ENCODE measurements at regions not wholly inside any gene's neighbourhood (a gene's known extent, or its start where the extent isn't known, plus 50 kb on each side); places are given as distances from the start of the nearest gene placed in this dataset.

- Histone ChIP-seq H3K27me3 (ENCODE audit: control insufficient read depth in 2 of 2, insufficient read depth in 1 of 2, low read length in 1 of 2) (no peaks in the 10 kb centered on the region), H3K9me3 (ENCODE audit: control insufficient read depth in 2 of 2, insufficient read depth in 1 of 2, low read length in 1 of 2) (no peaks in the 10 kb centered on the region), H3K4me1 (ENCODE audit: control insufficient read depth in 2 of 2, insufficient read depth in 2 of 2, low read length in 2 of 2) (no peaks in the 10 kb centered on the region), H3K36me3 (ENCODE audit: control insufficient read depth in 2 of 2, insufficient read depth in 2 of 2, low read length in 1 of 2) (no peaks in the 10 kb centered on the region), H3K27ac (ENCODE audit: low read depth in 1 of 2, low read length in 1 of 2) (no peak overlapping the region), H3K4me3 (ENCODE audit: low read length in 2 of 2) (no peak overlapping the region)
- DNase-seq (ENCODE audit: low read depth in 6 of 9, low spot score in 9 of 9): no peak
- 97% methylated on average over 2 of the region's 2 CpGs for WGBS
These were observed 794.7 kb downstream of the RAB28 start for GRCh38 chr4:12689457-12689856.

DNA sequence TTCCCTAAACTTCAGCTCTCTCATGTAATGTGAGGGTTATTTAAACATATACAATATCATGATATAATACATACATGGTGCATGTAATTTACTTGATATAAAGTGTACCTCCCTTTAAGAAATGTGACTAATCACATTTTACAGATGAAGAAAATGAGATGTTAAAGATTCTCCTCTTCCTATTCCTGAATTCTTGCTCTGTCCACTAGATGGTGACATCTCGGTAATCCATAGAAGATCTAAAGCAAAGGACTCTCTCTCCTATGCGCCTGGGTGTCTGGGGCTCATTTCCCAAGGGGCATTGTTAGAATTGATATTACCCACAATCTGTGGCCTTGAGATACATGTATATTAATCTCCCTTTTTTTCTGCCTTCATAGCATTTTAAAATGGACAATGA is 804.9 kb downstream of the RAB28 start:
- Histone ChIP-seq H3K36me3 (ENCODE audit: control insufficient read depth in 2 of 2, insufficient read depth in 2 of 2, low read length in 1 of 2) (no peaks in the 10 kb centered on the region), H3K4me3 (ENCODE audit: low read length in 2 of 2) (no peak overlapping the region), H3K27me3 (ENCODE audit: control insufficient read depth in 2 of 2, insufficient read depth in 1 of 2, low read length in 1 of 2) (no peaks in the 10 kb centered on the region), H3K4me1 (ENCODE audit: control insufficient read depth in 2 of 2, insufficient read depth in 2 of 2, low read length in 2 of 2) (no peaks in the 10 kb centered on the region), H3K27ac (ENCODE audit: low read depth in 1 of 2, low read length in 1 of 2) (no peak overlapping the region), H3K9me3 (ENCODE audit: control insufficient read depth in 2 of 2, insufficient read depth in 1 of 2, low read length in 1 of 2) (no peaks in the 10 kb centered on the region)
- no peak for DNase-seq (ENCODE audit: low read depth in 6 of 9, low spot score in 9 of 9)
- 36% methylated on average over 2 of the region's 2 CpGs for WGBS

GRCh38 chr4:12674184-12674583 is 810.0 kb downstream of the RAB28 start:
- Histone ChIP-seq H3K4me1 (ENCODE audit: control insufficient read depth in 2 of 2, insufficient read depth in 2 of 2, low read length in 2 of 2) (no peaks in the 10 kb centered on the region), H3K27me3 (ENCODE audit: control insufficient read depth in 2 of 2, insufficient read depth in 1 of 2, low read length in 1 of 2) (no peaks in the 10 kb centered on the region), H3K36me3 (ENCODE audit: control insufficient read depth in 2 of 2, insufficient read depth in 2 of 2, low read length in 1 of 2) (no peaks in the 10 kb centered on the region), H3K27ac (ENCODE audit: low read depth in 1 of 2, low read length in 1 of 2) (no peak overlapping the region), H3K4me3 (ENCODE audit: low read length in 2 of 2) (no peak overlapping the region), H3K9me3 (ENCODE audit: control insufficient read depth in 2 of 2, insufficient read depth in 1 of 2, low read length in 1 of 2) (peaks cover 0 to 2% of the 10 kb centered on the region in 2 donors)
- no peak for DNase-seq (ENCODE audit: low read depth in 6 of 9, low spot score in 9 of 9)

DNA sequence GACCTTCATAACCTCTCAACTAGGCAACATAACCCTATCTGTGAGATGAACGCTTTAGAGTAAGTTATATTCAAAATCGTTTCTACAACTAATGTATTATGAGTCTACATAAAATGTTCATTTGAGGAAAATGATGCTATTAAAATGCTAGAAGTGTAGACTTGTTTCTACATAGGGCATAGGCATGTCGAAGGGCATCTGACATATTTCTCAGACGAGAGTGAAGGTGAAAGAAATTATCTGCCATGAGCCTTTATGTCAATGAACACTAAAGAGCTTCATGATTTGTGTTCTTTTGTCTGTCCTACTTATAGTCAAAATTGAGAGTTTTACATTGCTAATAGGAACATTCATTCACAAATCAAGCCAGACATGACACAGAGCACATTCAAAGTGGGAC is 811.8 kb downstream of the RAB28 start:
- no peaks in the 10 kb centered on the region for H3K27me3 ChIP-seq (ENCODE audit: control insufficient read depth in 2 of 2, insufficient read depth in 1 of 2, low read length in 1 of 2)
- H3K4me1 ChIP-seq (ENCODE audit: control insufficient read depth in 2 of 2, insufficient read depth in 2 of 2, low read length in 2 of 2): no peaks in the 10 kb centered on the region
- H3K4me3 ChIP-seq (ENCODE audit: low read length in 2 of 2): no peak overlapping the region
- no peak for DNase-seq (ENCODE audit: low read depth in 6 of 9, low spot score in 9 of 9)
- peaks cover 0 to 2% of the 10 kb centered on the region in 2 donors for H3K9me3 ChIP-seq (ENCODE audit: control insufficient read depth in 2 of 2, insufficient read depth in 1 of 2, low read length in 1 of 2)
- no peaks in the 10 kb centered on the region for H3K36me3 ChIP-seq (ENCODE audit: control insufficient read depth in 2 of 2, insufficient read depth in 2 of 2, low read length in 1 of 2)
- H3K27ac ChIP-seq (ENCODE audit: low read depth in 1 of 2, low read length in 1 of 2): no peak overlapping the region
- WGBS: 70% methylated on average over 4 of the region's 4 CpGs

GRCh38 chr4:12658146-12658545 is 826.0 kb downstream of the RAB28 start:
- Histone ChIP-seq H3K4me1 (ENCODE audit: control insufficient read depth in 2 of 2, insufficient read depth in 2 of 2, low read length in 2 of 2) (no peaks in the 10 kb centered on the region), H3K27ac (ENCODE audit: low read depth in 1 of 2, low read length in 1 of 2) (no peak overlapping the region), H3K9me3 (ENCODE audit: control insufficient read depth in 2 of 2, insufficient read depth in 1 of 2, low read length in 1 of 2) (no peaks in the 10 kb centered on the region), H3K36me3 (ENCODE audit: control insufficient read depth in 2 of 2, insufficient read depth in 2 of 2, low read length in 1 of 2) (no peaks in the 10 kb centered on the region), H3K27me3 (ENCODE audit: control insufficient read depth in 2 of 2, insufficient read depth in 1 of 2, low read length in 1 of 2) (no peaks in the 10 kb centered on the region), H3K4me3 (ENCODE audit: low read length in 2 of 2) (no peak overlapping the region)
- 95% methylated on average over 2 of the region's 2 CpGs for WGBS
- DNase-seq (ENCODE audit: low read depth in 6 of 9, low spot score in 9 of 9): no peak

DNA sequence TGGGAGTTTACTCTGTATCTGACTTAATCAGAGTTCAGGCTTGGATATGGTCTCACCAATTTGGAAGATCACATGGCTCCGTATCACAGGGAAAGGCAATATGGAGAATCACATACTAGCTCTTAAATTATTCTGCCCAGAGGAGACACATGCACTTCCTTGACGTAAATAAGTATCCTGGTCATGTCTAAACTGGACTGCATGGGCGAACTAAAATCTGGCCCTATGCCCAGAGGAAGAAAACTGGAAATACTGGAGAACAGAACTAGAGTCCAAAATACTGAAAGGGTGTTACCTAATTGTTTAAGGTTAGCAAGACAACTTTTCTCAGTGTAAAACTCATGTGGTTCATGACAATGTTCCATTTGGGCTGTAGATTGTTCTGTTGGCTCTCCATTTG is 832.3 kb downstream of the RAB28 start:
- Histone ChIP-seq H3K27me3 (ENCODE audit: control insufficient read depth in 2 of 2, insufficient read depth in 1 of 2, low read length in 1 of 2) (no peaks in the 10 kb centered on the region), H3K27ac (ENCODE audit: low read depth in 1 of 2, low read length in 1 of 2) (no peak overlapping the region), H3K9me3 (ENCODE audit: control insufficient read depth in 2 of 2, insufficient read depth in 1 of 2, low read length in 1 of 2) (peaks cover 0 to 6% of the 10 kb centered on the region in 2 donors), H3K36me3 (ENCODE audit: control insufficient read depth in 2 of 2, insufficient read depth in 2 of 2, low read length in 1 of 2) (no peaks in the 10 kb centered on the region), H3K4me1 (ENCODE audit: control insufficient read depth in 2 of 2, insufficient read depth in 2 of 2, low read length in 2 of 2) (no peaks in the 10 kb centered on the region), H3K4me3 (ENCODE audit: low read length in 2 of 2) (no peak overlapping the region)
- DNase-seq (ENCODE audit: low read depth in 6 of 9, low spot score in 9 of 9): no peak
- WGBS: 86% methylated on average over 3 of the region's 3 CpGs

GRCh38 chr4:12645732-12646131 is 838.4 kb downstream of the RAB28 start:
- no peaks in the 10 kb centered on the region for H3K9me3 ChIP-seq (ENCODE audit: control insufficient read depth in 2 of 2, insufficient read depth in 1 of 2, low read length in 1 of 2)
- DNase-seq (ENCODE audit: low read depth in 6 of 9, low spot score in 9 of 9): no peak
- H3K27me3 ChIP-seq (ENCODE audit: control insufficient read depth in 2 of 2, insufficient read depth in 1 of 2, low read length in 1 of 2): no peaks in the 10 kb centered on the region
- no peak overlapping the region for H3K4me3 ChIP-seq (ENCODE audit: low read length in 2 of 2)
- H3K4me1 ChIP-seq (ENCODE audit: control insufficient read depth in 2 of 2, insufficient read depth in 2 of 2, low read length in 2 of 2): no peaks in the 10 kb centered on the region
- no peak overlapping the region for H3K27ac ChIP-seq (ENCODE audit: low read depth in 1 of 2, low read length in 1 of 2)
- no peaks in the 10 kb centered on the region for H3K36me3 ChIP-seq (ENCODE audit: control insufficient read depth in 2 of 2, insufficient read depth in 2 of 2, low read length in 1 of 2)

DNA sequence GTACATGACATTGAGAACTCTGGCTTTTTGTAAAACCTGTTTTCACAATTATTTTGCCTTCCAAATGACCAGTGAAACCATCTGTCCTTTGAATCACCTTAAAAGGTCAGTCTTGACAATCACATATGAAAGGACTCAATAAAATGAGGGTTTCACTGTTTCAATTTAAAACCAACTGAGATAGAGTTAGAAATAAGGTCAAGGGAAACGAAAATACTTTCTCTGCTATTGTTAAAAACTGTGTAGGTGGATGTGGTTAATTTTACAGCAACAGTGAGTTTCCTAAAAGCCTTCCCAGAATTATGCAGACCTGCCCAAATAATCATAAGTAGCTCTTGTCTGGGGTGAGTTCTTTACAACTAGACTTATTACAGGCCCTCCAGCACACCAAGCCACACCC is 839.9 kb downstream of the RAB28 start:
- H3K9me3 ChIP-seq (ENCODE audit: control insufficient read depth in 2 of 2, insufficient read depth in 1 of 2, low read length in 1 of 2): no peaks in the 10 kb centered on the region
- 58% methylated on average over 1 of the region's 1 CpG for WGBS
- no peaks in the 10 kb centered on the region for H3K27me3 ChIP-seq (ENCODE audit: control insufficient read depth in 2 of 2, insufficient read depth in 1 of 2, low read length in 1 of 2)
- no peak overlapping the region for H3K4me3 ChIP-seq (ENCODE audit: low read length in 2 of 2)
- H3K36me3 ChIP-seq (ENCODE audit: control insufficient read depth in 2 of 2, insufficient read depth in 2 of 2, low read length in 1 of 2): no peaks in the 10 kb centered on the region
- no peak overlapping the region for H3K27ac ChIP-seq (ENCODE audit: low read depth in 1 of 2, low read length in 1 of 2)
- no peaks in the 10 kb centered on the region for H3K4me1 ChIP-seq (ENCODE audit: control insufficient read depth in 2 of 2, insufficient read depth in 2 of 2, low read length in 2 of 2)
- no peak for DNase-seq (ENCODE audit: low read depth in 6 of 9, low spot score in 9 of 9)

- no peaks in the 10 kb centered on the region for H3K36me3 ChIP-seq (ENCODE audit: control insufficient read depth in 2 of 2, insufficient read depth in 2 of 2, low read length in 1 of 2)
- H3K4me3 ChIP-seq (ENCODE audit: low read length in 2 of 2): no peak overlapping the region
- H3K9me3 ChIP-seq (ENCODE audit: control insufficient read depth in 2 of 2, insufficient read depth in 1 of 2, low read length in 1 of 2): peaks cover 0 to 2% of the 10 kb centered on the region in 2 donors
- H3K4me1 ChIP-seq (ENCODE audit: control insufficient read depth in 2 of 2, insufficient read depth in 2 of 2, low read length in 2 of 2): no peaks in the 10 kb centered on the region
- no peak overlapping the region for H3K27ac ChIP-seq (ENCODE audit: low read depth in 1 of 2, low read length in 1 of 2)
- no peaks in the 10 kb centered on the region for H3K27me3 ChIP-seq (ENCODE audit: control insufficient read depth in 2 of 2, insufficient read depth in 1 of 2, low read length in 1 of 2)
- DNase-seq (ENCODE audit: low read depth in 6 of 9, low spot score in 9 of 9): no peak
- WGBS: 91% methylated on average over 5 of the region's 5 CpGs
These were observed 847.9 kb downstream of the RAB28 start for GRCh38 chr4:12636191-12636590.

- H3K36me3 ChIP-seq (ENCODE audit: control insufficient read depth in 2 of 2, insufficient read depth in 2 of 2, low read length in 1 of 2): no peaks in the 10 kb centered on the region
- H3K4me3 ChIP-seq (ENCODE audit: low read length in 2 of 2): no peak overlapping the region
- H3K4me1 ChIP-seq (ENCODE audit: control insufficient read depth in 2 of 2, insufficient read depth in 2 of 2, low read length in 2 of 2): no peaks in the 10 kb centered on the region
- DNase-seq (ENCODE audit: low read depth in 6 of 9, low spot score in 9 of 9): no peak
- WGBS: 92% methylated on average over 1 of the region's 1 CpG
- H3K27me3 ChIP-seq (ENCODE audit: control insufficient read depth in 2 of 2, insufficient read depth in 1 of 2, low read length in 1 of 2): no peaks in the 10 kb centered on the region
- H3K27ac ChIP-seq (ENCODE audit: low read depth in 1 of 2, low read length in 1 of 2): no peak overlapping the region
- H3K9me3 ChIP-seq (ENCODE audit: control insufficient read depth in 2 of 2, insufficient read depth in 1 of 2, low read length in 1 of 2): peaks cover 0 to 2% of the 10 kb centered on the region in 2 donors
These were observed 848.5 kb downstream of the RAB28 start for GRCh38 chr4:12635629-12636028.
